Eye (tissue), 1 donor: ENCODE measurements at regions not wholly inside any gene's neighbourhood (a gene's known extent, or its start where the extent isn't known, plus 50 kb on each side); places are given as distances from the start of the nearest gene placed in this dataset.

Experiments
- DNase-seq: peaks from one replicate; pipeline ENCODE4 v3.0.0-alpha.2; 2015

- no peak for DNase-seq
Observed at GRCh38 chr6:130314271-130314670, 51.5 kb upstream of the TMEM200A start.

DNA sequence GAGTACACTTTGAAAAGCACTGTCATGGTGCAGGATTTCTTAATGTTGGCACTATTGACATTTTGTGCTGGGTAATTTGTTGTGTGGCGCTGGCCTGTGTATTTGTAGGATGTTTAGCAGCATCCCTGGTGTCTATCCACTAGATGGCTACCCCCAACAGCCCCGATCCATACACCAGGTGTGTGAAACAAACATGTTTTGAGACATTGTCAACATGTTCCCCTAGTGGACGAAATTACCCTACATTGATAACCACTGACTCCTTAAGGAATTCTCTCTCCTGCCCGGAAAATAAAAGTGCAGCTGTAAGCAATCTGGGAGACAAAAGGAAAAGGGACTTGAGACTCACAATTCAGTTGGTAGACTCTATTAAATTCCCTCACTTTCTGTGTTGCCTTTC, 52.6 kb upstream of the TMEM200A start:
- DNase-seq: no peak

DNA sequence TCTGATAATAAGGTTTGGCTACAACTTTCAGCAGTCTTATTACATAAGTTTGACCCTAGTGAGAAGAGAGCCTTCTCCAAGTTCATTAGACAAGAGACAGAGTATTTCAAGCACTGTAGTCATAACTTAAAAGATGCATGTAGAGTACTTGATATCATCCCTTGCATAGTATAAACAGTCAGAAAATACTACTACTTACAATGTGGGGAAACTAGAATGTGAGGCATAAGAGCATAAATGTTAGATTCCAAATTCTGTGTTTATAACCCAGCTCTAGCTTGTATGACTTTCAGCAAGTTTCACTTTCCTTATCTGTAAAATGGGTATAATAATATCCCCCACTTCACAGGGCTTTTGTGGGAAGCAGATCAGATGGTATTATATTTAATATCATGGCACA, 56.8 kb upstream of the TMEM200A start:
- no peak for DNase-seq

GRCh38 chr6:130307752-130308361, 58.0 kb upstream of the TMEM200A start:
- no peak for DNase-seq

DNA sequence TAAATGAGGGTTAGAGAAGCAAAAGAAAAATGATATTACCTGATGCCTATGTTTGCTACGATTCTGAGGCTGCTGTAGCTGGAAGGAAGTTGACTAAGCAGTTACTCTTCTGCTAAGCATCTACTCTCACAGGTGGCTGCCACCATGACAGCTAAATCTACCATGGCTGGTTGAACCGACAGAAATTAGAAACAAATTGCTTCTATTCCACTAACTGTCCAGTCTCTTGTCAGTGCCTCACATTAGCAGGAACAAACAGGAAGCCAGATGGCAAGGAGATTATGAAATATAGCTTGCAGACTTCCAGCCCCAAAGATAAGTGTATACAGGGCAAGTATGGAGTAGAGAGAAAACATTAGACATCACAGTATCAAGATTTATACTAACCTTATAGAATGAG, 59.4 kb upstream of the TMEM200A start:
- no peak for DNase-seq

- peak; percentile 46 for DNase-seq
Observed at GRCh38 chr6:130303431-130303830, 62.4 kb upstream of the TMEM200A start.

- no peak for DNase-seq
Observed at GRCh38 chr6:130298258-130298657, 67.6 kb upstream of the TMEM200A start.

GRCh38 chr6:130296854-130297253, 69.0 kb upstream of the TMEM200A start:
- DNase-seq: no peak

GRCh38 chr6:130293800-130294199, 71.0 kb upstream of the SAMD3 start:
- peak; percentile 53 for DNase-seq

- DNase-seq: no peak
Observed at GRCh38 chr6:130288065-130288464, 65.3 kb upstream of the SAMD3 start.

- DNase-seq: no peak
Observed at GRCh38 chr6:130282234-130282995, 59.7 kb upstream of the SAMD3 start.

GRCh38 chr6:130276507-130276906, 53.8 kb upstream of the SAMD3 start:
- DNase-seq: no peak

DNA sequence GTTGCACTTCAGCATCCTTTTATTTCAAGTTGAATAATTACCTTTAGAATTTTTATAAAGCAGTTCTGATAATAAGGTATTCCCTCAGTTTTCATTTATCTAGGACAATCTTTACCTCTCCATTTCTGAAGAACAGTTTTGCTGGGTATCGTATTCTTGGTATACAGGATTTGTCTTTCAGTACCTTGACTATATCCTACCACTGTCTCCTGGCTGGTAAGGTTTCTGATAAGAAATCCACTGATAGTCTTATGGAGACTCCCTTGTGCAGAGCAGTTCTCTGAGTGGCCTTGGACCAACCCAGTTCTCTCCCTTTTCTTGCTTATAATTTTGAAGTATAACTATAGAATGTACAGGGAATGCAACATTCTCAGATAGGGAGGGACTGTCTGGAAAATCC, 51.3 kb upstream of the SAMD3 start:
- DNase-seq: no peak
